ENCODE measurements at regions not wholly inside any gene's neighbourhood (a gene's known extent, or its start where the extent isn't known, plus 50 kb on each side); places are given as distances from the start of the nearest gene placed in this dataset.
A peak's percentile ranks its signal among the peaks of the same experiment; 100 is the strongest.

- DNase-seq: no peak
Observed at GRCh38 chr18:45378308-45378707, 237.0 kb upstream of the SLC14A2 start.

- DNase-seq: no peak
Observed at GRCh38 chr18:45378933-45379332, 236.3 kb upstream of the SLC14A2 start.

GRCh38 chr18:45379903-45380302, 235.4 kb upstream of the SLC14A2 start:
- DNase-seq: no peak

GRCh38 chr18:45381282-45381681, 234.0 kb upstream of the SLC14A2 start:
- no peak for DNase-seq

GRCh38 chr18:45383228-45383627, 232.0 kb upstream of the SLC14A2 start:
- no peak for DNase-seq

GRCh38 chr18:45384137-45384961, 230.9 kb upstream of the SLC14A2 start:
- DNase-seq: peak; percentile 77

GRCh38 chr18:45384962-45385315, 230.3 kb upstream of the SLC14A2 start:
- DNase-seq: peak; percentile 63

- DNase-seq: peak; percentile 69
Observed at GRCh38 chr18:45386041-45386655, 229.1 kb upstream of the SLC14A2 start.

- DNase-seq: no peak
Observed at GRCh38 chr18:45387229-45387628, 228.0 kb upstream of the SLC14A2 start.

- DNase-seq: no peak
Observed at GRCh38 chr18:45398448-45398847, 216.8 kb upstream of the SLC14A2 start.

GRCh38 chr18:45399146-45399545, 216.1 kb upstream of the SLC14A2 start:
- DNase-seq: no peak

GRCh38 chr18:45399643-45400042, 215.6 kb upstream of the SLC14A2 start:
- DNase-seq: no peak

- DNase-seq: no peak
Observed at GRCh38 chr18:45402485-45403056, 212.7 kb upstream of the SLC14A2 start.

- no peak for DNase-seq
Observed at GRCh38 chr18:45403341-45404049, 211.8 kb upstream of the SLC14A2 start.

- DNase-seq: no peak
Observed at GRCh38 chr18:45408218-45408617, 207.1 kb upstream of the SLC14A2 start.

- DNase-seq: no peak
Observed at GRCh38 chr18:45409971-45410370, 205.3 kb upstream of the SLC14A2 start.

- no peak for DNase-seq
Observed at GRCh38 chr18:45412577-45412976, 202.7 kb upstream of the SLC14A2 start.

- no peak for DNase-seq
Observed at GRCh38 chr18:45413180-45413836, 202.0 kb upstream of the SLC14A2 start.

- no peak for DNase-seq
Observed at GRCh38 chr18:45415614-45416013, 199.7 kb upstream of the SLC14A2 start.

GRCh38 chr18:45416168-45416567, 199.1 kb upstream of the SLC14A2 start:
- peak; percentile 20 for DNase-seq

- DNase-seq: no peak
Observed at GRCh38 chr18:45417392-45417791, 197.9 kb upstream of the SLC14A2 start.

GRCh38 chr18:45423659-45424058, 191.6 kb upstream of the SLC14A2 start:
- no peak for DNase-seq
